ENCODE measurements at regions not wholly inside any gene's neighbourhood (a gene's known extent, or its start where the extent isn't known, plus 50 kb on each side); places are given as distances from the start of the nearest gene placed in this dataset.

DNA sequence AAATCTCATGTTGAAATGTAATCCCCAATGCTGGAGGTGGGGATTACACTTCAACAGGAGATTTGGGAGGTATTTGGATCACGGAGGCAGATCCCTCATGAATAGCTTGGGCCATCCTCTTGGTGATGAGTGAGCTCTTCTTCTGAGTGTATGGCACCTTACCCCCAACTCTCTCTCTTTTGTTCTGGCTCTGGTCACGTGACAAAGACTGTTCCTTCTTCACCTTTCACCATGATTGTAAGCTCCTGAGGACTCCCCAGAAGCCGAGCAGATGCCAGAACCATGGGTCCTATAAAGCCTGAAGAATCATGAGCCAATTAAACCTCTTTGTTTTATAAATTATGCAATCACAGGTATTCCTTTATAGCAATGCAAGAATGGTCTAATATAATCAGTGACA lies 684.2 kb downstream of the LIG4 start:
- H3K27me3 Mint-ChIP-seq (ENCODE audit: low read depth): no peaks in the 10 kb centered on the region
- H3K4me3 Mint-ChIP-seq: no peak overlapping the region
- H3K36me3 Mint-ChIP-seq: no peaks in the 10 kb centered on the region
- H3K4me1 Mint-ChIP-seq: peaks cover 15% of the 10 kb centered on the region
- H3K27ac Mint-ChIP-seq: no peak overlapping the region
- TF ChIP-seq ZNF423 (CRISPR knock-in tag; IDR thresholded peaks at IDR 0.05) (no peak), JAZF1 (CRISPR knock-in tag; IDR thresholded peaks at IDR 0.05) (no peak), ATF2 (CRISPR knock-in tag; IDR thresholded peaks at IDR 0.05; ENCODE audit: borderline replicate concordance, low read depth) (no peak), KAT7 (CRISPR knock-in tag; IDR thresholded peaks at IDR 0.05; ENCODE audit: borderline replicate concordance) (no peak)
- TF ChIP-seq, protein P1, sequence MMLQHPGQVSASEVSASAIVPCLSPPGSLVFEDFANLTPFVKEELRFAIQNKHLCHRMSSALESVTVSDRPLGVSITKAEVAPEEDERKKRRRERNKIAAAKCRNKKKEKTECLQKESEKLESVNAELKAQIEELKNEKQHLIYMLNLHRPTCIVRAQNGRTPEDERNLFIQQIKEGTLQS (CRISPR knock-in tag; conservative IDR thresholded peaks at IDR 0.05): no peak
- DNase-seq (ENCODE audit: low spot score): no peak
- ATAC-seq: no peak
- CTCF ChIA-PET: no interaction called here
- POLR2A ChIA-PET: no interaction called here
- H3K9me3 Mint-ChIP-seq: no peaks in the 10 kb centered on the region

- ATAC-seq (no peak), DNase-seq (ENCODE audit: low spot score) (no peak)
- Mint-ChIP-seq H3K27ac (no peak overlapping the region), H3K36me3 (no peaks in the 10 kb centered on the region), H3K4me3 (no peak overlapping the region), H3K9me3 (no peaks in the 10 kb centered on the region), H3K4me1 (peaks cover 15% of the 10 kb centered on the region), H3K27me3 (ENCODE audit: low read depth) (no peaks in the 10 kb centered on the region)
- POLR2A ChIA-PET: no interaction called here
- CTCF ChIA-PET: no interaction called here
- TF ChIP-seq ZNF138 (CRISPR knock-in tag; conservative IDR thresholded peaks at IDR 0.05) (no peak), TP53 (CRISPR knock-in tag; IDR thresholded peaks at IDR 0.05) (no peak), PRRX2 (CRISPR knock-in tag; IDR thresholded peaks at IDR 0.05) (no peak), ZNF263 (CRISPR knock-in tag; IDR thresholded peaks at IDR 0.05; ENCODE audit: low read depth) (no peak), NFATC4 (CRISPR knock-in tag; IDR thresholded peaks at IDR 0.05) (no peak)
Measured at GRCh38 chr13:107529035-107529434, 686.3 kb downstream of the LIG4 start.

GRCh38 chr13:107518780-107519179 lies 696.6 kb downstream of the LIG4 start:
- Mint-ChIP-seq H3K4me3 (no peak overlapping the region), H3K27ac (no peak overlapping the region), H3K36me3 (no peaks in the 10 kb centered on the region), H3K27me3 (ENCODE audit: low read depth) (no peaks in the 10 kb centered on the region), H3K4me1 (0 out of 2 replicates have a peak, but pooled peaks cover 3% of the 10 kb centered on the region), H3K9me3 (no peaks in the 10 kb centered on the region)
- DNase-seq (ENCODE audit: low spot score) (no peak), ATAC-seq (no peak)
- ChIA-PET POLR2A (no interaction called here), CTCF (no interaction called here)
- TF ChIP-seq ESRRA (CRISPR knock-in tag; IDR thresholded peaks at IDR 0.05; ENCODE audit: borderline replicate concordance) (no peak), IRF1 (CRISPR knock-in tag; IDR thresholded peaks at IDR 0.05) (no peak), ZNF416 (CRISPR knock-in tag; IDR thresholded peaks at IDR 0.05) (no peak), ZNF138 (CRISPR knock-in tag; conservative IDR thresholded peaks at IDR 0.05) (no peak), ZNF532 (CRISPR knock-in tag; IDR thresholded peaks at IDR 0.05; ENCODE audit: borderline replicate concordance) (no peak), FOXJ3 (CRISPR knock-in tag; IDR thresholded peaks at IDR 0.05; ENCODE audit: borderline replicate concordance) (no peak), FOXP1 (CRISPR knock-in tag; IDR thresholded peaks at IDR 0.05; ENCODE audit: borderline replicate concordance) (no peak), SOX15 (CRISPR knock-in tag; IDR thresholded peaks at IDR 0.05) (no peak), OVOL2 (CRISPR knock-in tag; IDR thresholded peaks at IDR 0.05; ENCODE audit: borderline replicate concordance) (no peak), RORB (CRISPR knock-in tag; IDR thresholded peaks at IDR 0.05) (no peak)
- TF ChIP-seq, protein P2, sequence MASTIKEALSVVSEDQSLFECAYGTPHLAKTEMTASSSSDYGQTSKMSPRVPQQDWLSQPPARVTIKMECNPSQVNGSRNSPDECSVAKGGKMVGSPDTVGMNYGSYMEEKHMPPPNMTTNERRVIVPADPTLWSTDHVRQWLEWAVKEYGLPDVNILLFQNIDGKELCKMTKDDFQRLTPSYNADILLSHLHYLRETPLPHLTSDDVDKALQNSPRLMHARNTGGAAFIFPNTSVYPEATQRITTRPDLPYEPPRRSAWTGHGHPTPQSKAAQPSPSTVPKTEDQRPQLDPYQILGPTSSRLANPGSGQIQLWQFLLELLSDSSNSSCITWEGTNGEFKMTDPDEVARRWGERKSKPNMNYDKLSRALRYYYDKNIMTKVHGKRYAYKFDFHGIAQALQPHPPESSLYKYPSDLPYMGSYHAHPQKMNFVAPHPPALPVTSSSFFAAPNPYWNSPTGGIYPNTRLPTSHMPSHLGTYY (CRISPR knock-in tag; IDR thresholded peaks at IDR 0.05): no peak
- TF ChIP-seq, protein P3, sequence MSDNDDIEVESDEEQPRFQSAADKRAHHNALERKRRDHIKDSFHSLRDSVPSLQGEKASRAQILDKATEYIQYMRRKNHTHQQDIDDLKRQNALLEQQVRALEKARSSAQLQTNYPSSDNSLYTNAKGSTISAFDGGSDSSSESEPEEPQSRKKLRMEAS (CRISPR knock-in tag; IDR thresholded peaks at IDR 0.05): no peak
- TF ChIP-seq, protein P4, sequence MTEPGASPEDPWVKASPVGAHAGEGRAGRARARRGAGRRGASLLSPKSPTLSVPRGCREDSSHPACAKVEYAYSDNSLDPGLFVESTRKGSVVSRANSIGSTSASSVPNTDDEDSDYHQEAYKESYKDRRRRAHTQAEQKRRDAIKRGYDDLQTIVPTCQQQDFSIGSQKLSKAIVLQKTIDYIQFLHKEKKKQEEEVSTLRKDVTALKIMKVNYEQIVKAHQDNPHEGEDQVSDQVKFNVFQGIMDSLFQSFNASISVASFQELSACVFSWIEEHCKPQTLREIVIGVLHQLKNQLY (CRISPR knock-in tag; IDR thresholded peaks at IDR 0.05): no peak
